HG03045 (cell line): ENCODE measurements at regions not wholly inside any gene's neighbourhood (a gene's known extent, or its start where the extent isn't known, plus 50 kb on each side); places are given as distances from the start of the nearest gene placed in this dataset.

Source experiments
- ATAC-seq: cut with Tn5 transposase; IDR thresholded peaks from one replicate; pipeline ENCODE4 v1.9.1; 2021; ENCODE audit warnings: mild to moderate bottlenecking, moderate library complexity; ENCODE audit not compliant: unreplicated experiment

GRCh38 chr14:106841701-106842100, 1315.3 kb downstream of the TMEM121 start:
- no peak for ATAC-seq

- no peak for ATAC-seq
Observed at GRCh38 chr14:106842687-106843086, 1316.3 kb downstream of the TMEM121 start.

GRCh38 chr14:106843386-106843785, 1317.0 kb downstream of the TMEM121 start:
- no peak for ATAC-seq

- no peak for ATAC-seq
Observed at GRCh38 chr14:106843951-106844483, 1317.6 kb downstream of the TMEM121 start.

GRCh38 chr14:106844608-106845285, 1318.4 kb downstream of the TMEM121 start:
- ATAC-seq, result peak; percentile 45

- ATAC-seq, result peak; percentile 29
Observed at GRCh38 chr14:106845286-106846087, 1319.1 kb downstream of the TMEM121 start.

GRCh38 chr14:106846218-106846617, 1319.8 kb downstream of the TMEM121 start:
- ATAC-seq, result no peak

GRCh38 chr14:106848330-106849121, 1322.1 kb downstream of the TMEM121 start:
- ATAC-seq, result no peak

GRCh38 chr14:106850913-106851825, 1324.8 kb downstream of the TMEM121 start:
- peak; percentile 61 for ATAC-seq

GRCh38 chr14:106872611-106873446, 1346.4 kb downstream of the TMEM121 start:
- ATAC-seq, result no peak

GRCh38 chr14:106874350-106874749, 1348.0 kb downstream of the TMEM121 start:
- ATAC-seq, result no peak

- ATAC-seq, result no peak
Observed at GRCh38 chr14:106875503-106875902, 1349.1 kb downstream of the TMEM121 start.

- ATAC-seq, result no peak
Observed at GRCh38 chr14:106876711-106877110, 1350.3 kb downstream of the TMEM121 start.

- no peak for ATAC-seq
Observed at GRCh38 chr14:106877517-106877916, 1351.1 kb downstream of the TMEM121 start.

GRCh38 chr14:106879241-106879640, 1352.9 kb downstream of the TMEM121 start:
- no peak for ATAC-seq

GRCh38 chr14:106883218-106883692, 1356.9 kb downstream of the TMEM121 start:
- no peak for ATAC-seq
